ENCODE measurements at regions not wholly inside any gene's neighbourhood (a gene's known extent, or its start where the extent isn't known, plus 50 kb on each side); places are given as distances from the start of the nearest gene placed in this dataset.
A peak's percentile ranks its signal among the peaks of the same experiment; 100 is the strongest.

DNA sequence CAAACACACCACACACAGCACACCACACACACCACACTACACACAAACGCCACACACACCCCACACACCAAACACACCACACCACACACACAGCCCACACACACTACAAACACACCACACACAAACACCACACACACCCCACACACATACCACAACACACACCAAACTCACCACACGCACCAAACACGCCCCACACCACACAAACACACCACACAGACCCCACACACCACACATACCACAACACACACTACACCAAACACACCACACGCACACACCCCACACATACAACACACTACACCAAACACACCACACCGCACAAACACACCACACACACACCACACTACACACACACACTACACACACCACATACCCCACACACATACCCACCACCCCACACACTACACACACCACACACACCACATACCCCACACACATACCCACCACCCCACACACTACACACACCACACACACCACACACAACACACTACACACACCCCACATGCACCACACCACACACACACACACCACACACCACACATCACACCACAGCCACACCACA, 151.2 kb downstream of the ERCC6L2 start:
- H3K4me3 ChIP-seq (ENCODE audit: low read depth, low read length) = no peak overlapping the region
- no peak for TF ChIP-seq CTCF (IDR thresholded peaks at IDR 0.05; ENCODE audit: low read depth, low read length)

DNA sequence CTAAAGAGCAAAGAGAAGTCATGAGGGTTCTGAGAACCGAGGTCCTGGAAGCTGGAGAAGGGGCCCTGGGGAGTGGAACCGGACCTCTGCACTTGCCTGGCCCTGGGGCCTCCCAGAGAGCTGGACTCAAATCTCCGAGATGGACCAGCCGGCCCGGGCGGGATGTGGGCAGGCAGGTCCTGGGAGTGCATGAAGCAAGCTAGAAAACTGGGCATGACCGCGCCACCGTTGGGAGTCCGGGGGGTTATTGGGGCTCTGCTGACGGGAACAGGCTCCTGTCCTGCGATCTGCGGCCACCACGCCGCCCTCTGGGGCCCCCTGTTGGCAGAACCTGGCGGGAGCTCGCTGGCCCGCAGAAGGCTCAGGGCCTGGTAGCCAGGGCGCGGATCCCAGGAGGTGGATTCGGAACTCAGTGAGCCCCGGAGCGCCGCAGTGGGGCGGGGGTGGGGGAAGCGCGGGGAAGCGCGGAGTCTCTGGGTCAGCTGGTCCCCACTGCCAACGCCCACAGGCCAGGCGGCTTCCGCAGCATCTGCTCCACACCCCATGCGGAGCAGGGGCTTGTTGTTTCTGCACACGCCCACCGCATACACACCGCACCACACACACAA, 150.6 kb downstream of the ERCC6L2 start:
- TF ChIP-seq CTCF (IDR thresholded peaks at IDR 0.05; ENCODE audit: low read depth, low read length) = no peak
- no peak overlapping the region for H3K4me3 ChIP-seq (ENCODE audit: low read depth, low read length)

- H3K4me3 ChIP-seq (ENCODE audit: low read depth, low read length) = no peak overlapping the region
Observed at GRCh38 chr9:96023486-96023885, 148.0 kb downstream of the ERCC6L2 start.

DNA sequence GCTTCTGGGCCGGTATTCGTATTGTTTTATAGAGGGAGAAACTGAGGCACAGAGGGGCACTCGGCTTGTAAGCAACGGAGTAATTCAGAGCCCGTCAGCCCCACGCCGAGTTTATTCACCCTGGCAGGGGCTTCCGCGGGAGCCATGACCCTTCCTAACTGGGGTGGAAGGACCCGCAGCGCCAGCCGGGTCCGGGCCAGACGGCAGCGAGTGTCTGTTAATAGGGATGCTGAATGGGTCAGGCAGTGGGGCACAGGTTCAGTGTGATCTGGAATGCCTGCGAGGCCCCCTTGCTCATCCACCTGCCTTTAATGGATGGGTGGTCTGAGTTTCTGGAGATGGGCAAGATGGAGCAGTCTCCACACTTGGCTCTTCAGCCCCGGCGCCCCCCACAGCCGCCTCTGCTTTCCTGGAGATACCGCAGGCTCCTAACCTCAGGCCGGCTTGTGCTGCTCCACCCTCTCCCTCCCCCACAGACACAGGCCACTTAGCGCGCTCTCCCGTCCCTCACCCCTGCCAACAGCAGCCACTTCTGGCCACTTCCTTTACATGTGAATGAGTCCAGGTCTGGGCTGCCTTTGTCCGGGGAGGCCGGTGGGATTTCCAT, 147.1 kb downstream of the ERCC6L2 start:
- no peak for TF ChIP-seq CTCF (IDR thresholded peaks at IDR 0.05; ENCODE audit: low read depth, low read length)
- no peak overlapping the region for H3K4me3 ChIP-seq (ENCODE audit: low read depth, low read length)

More at GRCh38 chr9:96023486-96023885, 148.0 kb downstream of the ERCC6L2 start:
- no peak for TF ChIP-seq CTCF (IDR thresholded peaks at IDR 0.05; ENCODE audit: low read depth, low read length)

GRCh38 chr9:96021551-96022444, 146.3 kb downstream of the ERCC6L2 start:
- TF ChIP-seq CTCF (IDR thresholded peaks at IDR 0.05; ENCODE audit: low read depth, low read length) = no peak
- H3K4me3 ChIP-seq (ENCODE audit: low read depth, low read length) = peak overlapping the region; percentile 52

- TF ChIP-seq CTCF (IDR thresholded peaks at IDR 0.05; ENCODE audit: low read depth, low read length) = no peak
- peak overlapping the region; percentile 52 for H3K4me3 ChIP-seq (ENCODE audit: low read depth, low read length)
Observed at GRCh38 chr9:96020792-96021550, 145.5 kb downstream of the ERCC6L2 start.
